Transverse colon (tissue), 4 donors: ENCODE measurements at regions not wholly inside any gene's neighbourhood (a gene's known extent, or its start where the extent isn't known, plus 50 kb on each side); places are given as distances from the start of the nearest gene placed in this dataset.

ENCODE experiments used
- CTCF ChIP-seq, 5 experiments: fragments of 200-600 bp in 3 of 5; fragments of 450-650 bp in 2 of 5; sonication (generic) in 3 of 5; IDR thresholded peaks; 1 replicate in 2 of 5; 2 replicates in 3 of 5; pipeline ENCODE4 v1.5.1; 2016 to 2017; ENCODE audit warnings: antibody characterized with exemption in 5 of 5, inconsistent platforms in 3 of 5, mild to moderate bottlenecking in 2 of 5, moderate library complexity in 1 of 5
- EP300 ChIP-seq: sonication (generic); formaldehyde crosslinking; IDR thresholded peaks from one replicate; pipeline ENCODE4 v1.6.1; 2017; ENCODE audit warnings: antibody characterized with exemption, low read depth
- POLR2A ChIP-seq: fragments of 450-650 bp; IDR thresholded peaks from one replicate; pipeline ENCODE4 v1.6.1; 2016; ENCODE audit warnings: antibody characterized with exemption, mild to moderate bottlenecking, moderate library complexity
- POLR2AphosphoS5 ChIP-seq, 3 donors: sonication (generic); formaldehyde crosslinking; IDR thresholded peaks; one replicate each; pipeline ENCODE4 v1.6.1; 2016; ENCODE audit warnings: antibody characterized with exemption in 3 of 3

DNA sequence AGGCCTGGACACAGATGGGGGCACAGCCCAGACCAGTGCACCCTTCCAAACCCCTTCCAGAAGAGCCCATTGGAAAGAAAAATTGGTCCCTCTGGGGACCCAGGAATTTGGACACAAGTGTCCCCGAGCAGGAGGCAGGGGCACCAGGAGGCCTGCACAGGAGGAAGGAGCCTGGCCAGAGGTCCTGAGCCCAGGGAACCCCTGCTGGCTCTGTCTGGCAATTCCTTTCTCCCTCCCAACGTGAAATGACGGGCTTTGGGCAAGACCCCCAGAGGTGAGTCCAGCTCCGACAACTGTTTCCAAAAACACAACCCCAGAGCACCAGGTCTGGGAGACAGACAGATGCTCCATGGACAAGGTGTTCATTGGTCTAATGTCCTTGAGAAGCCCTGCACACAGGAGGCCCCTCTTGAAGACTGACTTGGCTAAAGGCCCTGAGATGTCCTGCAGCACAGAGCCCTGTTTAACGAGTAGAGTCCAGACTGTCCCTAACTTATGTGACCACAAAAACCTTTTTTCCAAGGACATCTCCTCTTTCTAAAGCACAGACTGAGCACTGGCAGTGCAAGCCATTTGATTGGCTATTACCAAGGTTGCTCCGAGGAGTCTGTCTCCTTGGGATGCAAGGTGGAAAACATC lies 150.7 kb downstream of the OAT start:
- TF ChIP-seq EP300: no peak
- no peak for TF ChIP-seq CTCF (IDR thresholded peaks at IDR 0.05)
- no peak for TF ChIP-seq POLR2A
- no peak for TF ChIP-seq POLR2AphosphoS5 (IDR thresholded peaks at IDR 0.05)
